IMR-90 (cell line): ENCODE measurements at regions not wholly inside any gene's neighbourhood (a gene's known extent, or its start where the extent isn't known, plus 50 kb on each side); places are given as distances from the start of the nearest gene placed in this dataset.

Source experiments
- ATAC-seq: fragments of 200-7000 bp; cut with Tn5 transposase; 2 replicates; pipeline ENCODE4 v1.9.1; 2020; ENCODE audit warnings: low read depth, mild to moderate bottlenecking, moderate library complexity
- BruUV-seq: library from RNA; stranded (reverse); fragments of 400-500 nt; replicated peaks from 2 replicates; lab custom pipeline; 2021; lab: Mats Ljungman, UMichigan
- CTCF ChIA-PET: fragments of 300-600 bp; formaldehyde crosslinking; extraction: SDS; loops from one replicate; lab custom pipeline; 2021; ENCODE audit warnings: antibody characterized with exemption; lab: Yijun Ruan, JAX
- POLR2A ChIA-PET: fragments of 300-600 bp; sonication (Branson Sonifier 250); formaldehyde crosslinking; loops from one replicate; lab custom pipeline; 2022; ENCODE audit warnings: antibody characterized with exemption; ENCODE audit not compliant: unreplicated experiment; lab: Charles Lee
- DNase-seq: peaks from one replicate; pipeline ENCODE4 v3.0.0; 2013
- H2AFZ ChIP-seq: replicated peaks from 2 replicates; pipeline ENCODE3; 2013; ENCODE audit warnings: low read length, mild to moderate bottlenecking; ENCODE audit not compliant: poor library complexity
- H2AK5ac ChIP-seq: 2 replicates; pipeline ENCODE4 v1.6.1; 2013; ENCODE audit warnings: low read depth, low read length, inconsistent platforms
- H2AK9ac ChIP-seq: replicated peaks from 2 replicates; pipeline ENCODE3; 2013; ENCODE audit warnings: mild to moderate bottlenecking, low read depth, low read length, moderate library complexity; ENCODE audit not compliant: poor library complexity
- H2BK120ac ChIP-seq: 2 replicates; pipeline ENCODE4 v1.6.1; 2013; ENCODE audit warnings: low read depth, low read length, inconsistent platforms
- H2BK15ac ChIP-seq: 3 replicates; pipeline ENCODE4 v1.6.1; 2013; ENCODE audit warnings: low read depth, low read length, inconsistent platforms
- H2BK20ac ChIP-seq: 2 replicates; pipeline ENCODE4 v1.6.1; 2013; ENCODE audit warnings: low read depth, mild to moderate bottlenecking, inconsistent platforms, low read length, moderate library complexity
- H2BK5ac ChIP-seq: 2 replicates; pipeline ENCODE4 v1.6.1; 2013; ENCODE audit warnings: mild to moderate bottlenecking, low read depth, low read length, inconsistent platforms; ENCODE audit not compliant: poor library complexity, severe bottlenecking
- H3K14ac ChIP-seq: replicated peaks from 2 replicates; pipeline ENCODE4 v1.6.1; 2013; ENCODE audit warnings: low read depth, low read length, inconsistent platforms
- H3K18ac ChIP-seq: 2 replicates; pipeline ENCODE4 v1.6.1; 2013; ENCODE audit warnings: low read depth, low read length, control low read depth
- H3K23ac ChIP-seq: 2 replicates; pipeline ENCODE4 v1.6.1; 2013; ENCODE audit warnings: low read depth, low read length, inconsistent platforms
- H3K27ac ChIP-seq: 2 replicates; pipeline ENCODE4 v1.5.1; 2013; ENCODE audit warnings: mild to moderate bottlenecking, control low read depth, low read length; ENCODE audit not compliant: insufficient read depth
- H3K27me3 ChIP-seq: 2 replicates; pipeline ENCODE4 v1.6.1; 2013; ENCODE audit warnings: low read length; ENCODE audit not compliant: control insufficient read depth, insufficient read depth
- H3K36me3 ChIP-seq: 2 replicates; pipeline ENCODE4 v1.6.1; 2013; ENCODE audit warnings: low read length, mixed read lengths; ENCODE audit not compliant: control insufficient read depth, insufficient read depth
- H3K4ac ChIP-seq: 2 replicates; pipeline ENCODE4 v1.6.1; 2013; ENCODE audit warnings: low read depth, low read length, inconsistent platforms
- H3K4me1 ChIP-seq: 2 replicates; pipeline ENCODE4 v1.6.1; 2013; ENCODE audit warnings: low read length, mixed read lengths; ENCODE audit not compliant: control insufficient read depth, insufficient read depth
- H3K4me2 ChIP-seq: 2 replicates; pipeline ENCODE4 v1.6.1; 2013; ENCODE audit warnings: low read depth, mild to moderate bottlenecking, control low read depth, low read length, moderate library complexity
- H3K4me3 ChIP-seq: 2 replicates; pipeline ENCODE4 v1.5.1; 2013; ENCODE audit warnings: low read depth, mild to moderate bottlenecking, control low read depth, low read length, moderate library complexity; ENCODE audit not compliant: insufficient read depth
- H3K56ac ChIP-seq: 2 replicates; pipeline ENCODE4 v1.6.1; 2013; ENCODE audit warnings: low read length, inconsistent platforms; ENCODE audit not compliant: insufficient read depth; ENCODE audit errors: extremely low read depth
- H3K79me1 ChIP-seq, 2 experiments: 2 replicates each; pipeline ENCODE4 v1.6.1; 2013; ENCODE audit warnings: low read length in 2 of 2, inconsistent platforms in 1 of 2, low read depth in 1 of 2
- H3K9ac ChIP-seq: 2 replicates; pipeline ENCODE4 v1.6.1; 2013; ENCODE audit warnings: low read depth, low read length, control low read depth
- H3K9me1 ChIP-seq: 2 replicates; pipeline ENCODE4 v1.6.1; 2013; ENCODE audit warnings: low read length, inconsistent platforms; ENCODE audit not compliant: insufficient read depth
- H3K9me3 ChIP-seq: 2 replicates; pipeline ENCODE4 v1.6.1; 2013; ENCODE audit warnings: low read length; ENCODE audit not compliant: control insufficient read depth, insufficient read depth
- H4K20me1 ChIP-seq: 2 replicates; pipeline ENCODE4 v1.6.1; 2013; ENCODE audit warnings: low read length, inconsistent platforms; ENCODE audit not compliant: insufficient read depth
- H4K5ac ChIP-seq: 2 replicates; pipeline ENCODE4 v1.6.1; 2013; ENCODE audit warnings: mild to moderate bottlenecking, low read depth, low read length, control low read depth
- H4K8ac ChIP-seq, 2 experiments: 2 replicates each; pipeline ENCODE4 v1.6.1; 2013; ENCODE audit warnings: low read depth in 2 of 2, low read length in 2 of 2, control low read depth in 1 of 2, inconsistent platforms in 1 of 2
- H4K91ac ChIP-seq: 2 replicates; pipeline ENCODE4 v1.6.1; 2013; ENCODE audit warnings: low read depth, low read length, inconsistent platforms; ENCODE audit not compliant: insufficient read depth
- BHLHE40 ChIP-seq: fragments of 150-350 bp; IDR thresholded peaks from 2 replicates; pipeline ENCODE4 v1.6.1; 2016; ENCODE audit warnings: mild to moderate bottlenecking, low read depth, low read length
- CEBPB ChIP-seq: IDR thresholded peaks from 2 replicates; pipeline ENCODE4 v1.6.1; 2012; ENCODE audit warnings: low read depth, low read length, improper control_type of control experiment
- CHD1 ChIP-seq: IDR thresholded peaks from 2 replicates; pipeline ENCODE4 v1.6.1; 2012; ENCODE audit warnings: low read depth, low read length, improper control_type of control experiment
- FOS ChIP-seq: fragments of 150-350 bp; IDR thresholded peaks from 2 replicates; pipeline ENCODE4 v1.6.1; 2016; ENCODE audit warnings: low read depth, low read length
- MAFK ChIP-seq: IDR thresholded peaks from 2 replicates; pipeline ENCODE4 v1.6.1; 2012; ENCODE audit warnings: low read depth, low read length, improper control_type of control experiment
- MAZ ChIP-seq: IDR thresholded peaks from 2 replicates; pipeline ENCODE4 v1.6.1; 2012; ENCODE audit warnings: low read depth, mild to moderate bottlenecking, low read length, improper control_type of control experiment, moderate library complexity, borderline replicate concordance
- MXI1 ChIP-seq: IDR thresholded peaks from 2 replicates; pipeline ENCODE4 v1.6.1; 2012; ENCODE audit warnings: low read depth, mild to moderate bottlenecking, low read length, moderate library complexity, borderline replicate concordance
- NFE2L2 ChIP-seq: fragments of 150-350 bp; IDR thresholded peaks from 2 replicates; pipeline ENCODE4 v1.6.1; 2016; ENCODE audit warnings: low read depth, mild to moderate bottlenecking, low read length
- POLR2A ChIP-seq: IDR thresholded peaks from 2 replicates; pipeline ENCODE4 v1.6.1; 2012; ENCODE audit warnings: mild to moderate bottlenecking, low read depth, low read length
- RAD21 ChIP-seq: IDR thresholded peaks from 2 replicates; pipeline ENCODE4 v1.6.1; 2012; ENCODE audit warnings: low read length, improper control_type of control experiment
- RCOR1 ChIP-seq: IDR thresholded peaks from 2 replicates; pipeline ENCODE4 v1.6.1; 2012; ENCODE audit warnings: mild to moderate bottlenecking, low read length, improper control_type of control experiment; ENCODE audit not compliant: insufficient replicate concordance
- RFX5 ChIP-seq: IDR thresholded peaks from 2 replicates; pipeline ENCODE4 v1.8.0; 2012; ENCODE audit warnings: low read depth, mild to moderate bottlenecking, low read length, moderate library complexity
- SMC3 ChIP-seq: fragments of 150-350 bp; IDR thresholded peaks from 2 replicates; pipeline ENCODE4 v1.6.1; 2016; ENCODE audit warnings: low read depth, mild to moderate bottlenecking, antibody characterized with exemption, low read length, moderate library complexity
- WGBS, 2 experiments: methylation state at CpG; one replicate each; pipeline versions ENCODE4 v1.1.5 to v1.1.7; 2013; ENCODE audit warnings: missing lambda C conversion rate in 2 of 2; ENCODE audit not compliant: insufficient read length in 1 of 2; ENCODE audit errors: extremely low coverage in 2 of 2; 5-methylcytosine and 5-hydroxymethylcytosine counted together
- dilution Hi-C: fragments of 300-500 bp; cut with HindIII; formaldehyde crosslinking; loops from one replicate; pipeline ENCODE4 v1.14.3; 2018; ENCODE audit warnings: low sequenced_read_pairs; ENCODE audit not compliant: unreplicated experiment
- in situ Hi-C: fragments of 300-500 bp; cut with MboI; formaldehyde crosslinking; loops from 3 replicates; pipeline ENCODE4 v1.14.3; 2019; ENCODE audit warnings: low sequenced_read_pairs, inconsistent platforms, mixed read lengths
- intact Hi-C: fragments of 100-400 bp; cut with micrococcal nuclease; formaldehyde crosslinking; loops from 2 replicates; pipeline ENCODE4 v1.10.0; 2022
- TF ChIP-seq, protein P1 (sequence below): fragments of 150-350 bp; IDR thresholded peaks from 2 replicates; pipeline ENCODE4 v1.6.1; 2017; ENCODE audit warnings: mild to moderate bottlenecking, antibody characterized with exemption, low read length, low read depth
- TF ChIP-seq, protein P2 (sequence below): conservative IDR thresholded peaks from 2 replicates; pipeline ENCODE4 v1.5.1; 2012; ENCODE audit warnings: mild to moderate bottlenecking, low read depth, low read length, improper control_type of control experiment
- TF ChIP-seq, protein P3 (sequence below): fragments of 150-350 bp; IDR thresholded peaks from 2 replicates; pipeline ENCODE4 v1.6.1; 2016; ENCODE audit warnings: low read depth, mild to moderate bottlenecking, low read length, moderate library complexity, borderline replicate concordance

DNA sequence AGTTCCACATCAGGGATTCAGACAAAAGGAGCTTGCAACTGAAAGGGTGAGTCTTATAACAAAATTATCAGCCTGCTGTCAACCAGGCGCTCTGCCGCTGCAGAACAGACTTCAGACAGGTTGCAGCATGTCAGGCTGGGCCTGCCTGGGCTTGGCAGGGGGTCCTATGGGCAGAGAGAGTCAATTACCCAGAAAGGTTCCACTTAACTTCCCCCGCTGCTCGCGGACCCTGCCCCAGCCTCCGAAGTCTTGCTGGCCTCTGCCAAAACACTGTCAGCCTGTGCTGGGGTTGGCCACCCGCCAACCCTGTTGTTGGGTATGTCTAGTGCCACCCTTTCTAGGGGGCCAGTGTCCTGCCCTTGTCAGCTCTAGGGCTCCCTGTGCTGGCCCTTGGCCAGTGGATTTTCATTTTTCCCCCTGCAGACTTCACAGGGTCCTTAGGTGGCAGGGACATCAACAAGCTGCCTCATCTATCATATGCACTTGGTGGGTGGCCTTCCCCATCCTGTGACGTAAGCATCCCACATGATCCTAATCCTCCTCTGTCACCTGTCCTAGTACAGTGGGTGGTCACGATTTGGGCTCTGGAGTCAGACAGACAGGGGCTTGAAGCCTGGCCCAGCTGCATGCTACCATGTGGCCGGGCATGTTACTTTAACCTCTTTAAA, 166.5 kb upstream of the CADM1 start:
- in situ Hi-C loops (no loop called here), dilution Hi-C loops (no loop called here), intact Hi-C loops (loop anchor here (10.0 kb wide), 1 partner anchor 336 kb away; no protein-coding TSS in a partner anchor)
- H3K18ac ChIP-seq = no peak overlapping the region
- peaks cover 5% of the 10 kb centered on the region; the same call in 1 of the 2 replicates for H3K4me1 ChIP-seq
- no peak overlapping the region for H2BK20ac ChIP-seq
- peaks cover 7% of the 10 kb centered on the region; the same call in 1 of the 2 replicates for H3K9me1 ChIP-seq
- no peak overlapping the region for H2AFZ ChIP-seq
- DNase-seq = no peak
- H3K56ac ChIP-seq = no peak overlapping the region
- no peak overlapping the region for H2BK120ac ChIP-seq
- H4K5ac ChIP-seq = no peak overlapping the region
- no peak overlapping the region for H2AK9ac ChIP-seq
- no peaks in the 10 kb centered on the region for H4K20me1 ChIP-seq
- no peak overlapping the region for H3K27ac ChIP-seq
- ChIA-PET CTCF (interaction anchor here (1.1 kb wide), 1 partner anchor 30 kb away, joined by 3 read pairs; no protein-coding TSS in a partner anchor), POLR2A (no interaction called here)
- TF ChIP-seq NFE2L2 (no peak), BHLHE40 (no peak), CEBPB (no peak), RCOR1 (no peak), MAFK (no peak), FOS (no peak), CHD1 (no peak), MAZ (no peak), RFX5 (no peak), SMC3 (no peak), MXI1 (no peak), RAD21 (no peak), POLR2A (no peak)
- TF ChIP-seq, protein P1, sequence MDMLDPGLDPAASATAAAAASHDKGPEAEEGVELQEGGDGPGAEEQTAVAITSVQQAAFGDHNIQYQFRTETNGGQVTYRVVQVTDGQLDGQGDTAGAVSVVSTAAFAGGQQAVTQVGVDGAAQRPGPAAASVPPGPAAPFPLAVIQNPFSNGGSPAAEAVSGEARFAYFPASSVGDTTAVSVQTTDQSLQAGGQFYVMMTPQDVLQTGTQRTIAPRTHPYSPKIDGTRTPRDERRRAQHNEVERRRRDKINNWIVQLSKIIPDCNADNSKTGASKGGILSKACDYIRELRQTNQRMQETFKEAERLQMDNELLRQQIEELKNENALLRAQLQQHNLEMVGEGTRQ = no peak
- TF ChIP-seq, protein P2, sequence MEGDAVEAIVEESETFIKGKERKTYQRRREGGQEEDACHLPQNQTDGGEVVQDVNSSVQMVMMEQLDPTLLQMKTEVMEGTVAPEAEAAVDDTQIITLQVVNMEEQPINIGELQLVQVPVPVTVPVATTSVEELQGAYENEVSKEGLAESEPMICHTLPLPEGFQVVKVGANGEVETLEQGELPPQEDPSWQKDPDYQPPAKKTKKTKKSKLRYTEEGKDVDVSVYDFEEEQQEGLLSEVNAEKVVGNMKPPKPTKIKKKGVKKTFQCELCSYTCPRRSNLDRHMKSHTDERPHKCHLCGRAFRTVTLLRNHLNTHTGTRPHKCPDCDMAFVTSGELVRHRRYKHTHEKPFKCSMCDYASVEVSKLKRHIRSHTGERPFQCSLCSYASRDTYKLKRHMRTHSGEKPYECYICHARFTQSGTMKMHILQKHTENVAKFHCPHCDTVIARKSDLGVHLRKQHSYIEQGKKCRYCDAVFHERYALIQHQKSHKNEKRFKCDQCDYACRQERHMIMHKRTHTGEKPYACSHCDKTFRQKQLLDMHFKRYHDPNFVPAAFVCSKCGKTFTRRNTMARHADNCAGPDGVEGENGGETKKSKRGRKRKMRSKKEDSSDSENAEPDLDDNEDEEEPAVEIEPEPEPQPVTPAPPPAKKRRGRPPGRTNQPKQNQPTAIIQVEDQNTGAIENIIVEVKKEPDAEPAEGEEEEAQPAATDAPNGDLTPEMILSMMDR = no peak
- TF ChIP-seq, protein P3, sequence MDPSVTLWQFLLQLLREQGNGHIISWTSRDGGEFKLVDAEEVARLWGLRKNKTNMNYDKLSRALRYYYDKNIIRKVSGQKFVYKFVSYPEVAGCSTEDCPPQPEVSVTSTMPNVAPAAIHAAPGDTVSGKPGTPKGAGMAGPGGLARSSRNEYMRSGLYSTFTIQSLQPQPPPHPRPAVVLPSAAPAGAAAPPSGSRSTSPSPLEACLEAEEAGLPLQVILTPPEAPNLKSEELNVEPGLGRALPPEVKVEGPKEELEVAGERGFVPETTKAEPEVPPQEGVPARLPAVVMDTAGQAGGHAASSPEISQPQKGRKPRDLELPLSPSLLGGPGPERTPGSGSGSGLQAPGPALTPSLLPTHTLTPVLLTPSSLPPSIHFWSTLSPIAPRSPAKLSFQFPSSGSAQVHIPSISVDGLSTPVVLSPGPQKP = no peak
- no peaks in the 10 kb centered on the region; a peak in 1 of 4 replicates for H3K79me1 ChIP-seq
- no peak overlapping the region for H3K4me3 ChIP-seq
- no peaks in the 10 kb centered on the region for H3K9me3 ChIP-seq
- no peaks in the 10 kb centered on the region for H3K36me3 ChIP-seq
- H3K4me2 ChIP-seq = no peak overlapping the region
- H3K27me3 ChIP-seq = no peaks in the 10 kb centered on the region
- H3K9ac ChIP-seq = no peak overlapping the region
- no peak overlapping the region for H3K23ac ChIP-seq
- BruUV-seq = no TSS peak
- no peak overlapping the region for H4K91ac ChIP-seq
- WGBS, 2 experiments = 73% methylated on average over 4 of the region's 10 CpGs; no CpG with 5 or more reads in 1 of the 2 experiments
- no peak overlapping the region for H2AK5ac ChIP-seq
- H2BK15ac ChIP-seq = no peak overlapping the region
- ATAC-seq = no peak
- H4K8ac ChIP-seq = no peak overlapping the region
- H3K14ac ChIP-seq = no peak overlapping the region
- H2BK5ac ChIP-seq = no peak overlapping the region
- no peak overlapping the region for H3K4ac ChIP-seq
